ENCODE measurements at regions not wholly inside any gene's neighbourhood (a gene's known extent, or its start where the extent isn't known, plus 50 kb on each side); places are given as distances from the start of the nearest gene placed in this dataset.

- TF ChIP-seq CTCF (IDR thresholded peaks at IDR 0.05) (no peak), EZH2 (IDR thresholded peaks at IDR 0.05) (no peak), EZH2phosphoT487 (IDR thresholded peaks at IDR 0.05) (no peak)
These were observed 168.9 kb downstream of the FASLG start for GRCh38 chr1:172827841-172828240.
